GM18505 (cell line): ENCODE measurements at regions not wholly inside any gene's neighbourhood (a gene's known extent, or its start where the extent isn't known, plus 50 kb on each side); places are given as distances from the start of the nearest gene placed in this dataset.

Experiments used
- ATAC-seq: cut with Tn5 transposase; IDR thresholded peaks from one replicate; pipeline ENCODE4 v1.9.1; 2021; ENCODE audit not compliant: unreplicated experiment
- POLR2A ChIP-seq: IDR thresholded peaks from 4 replicates; pipeline ENCODE4 v1.6.1; 2011; ENCODE audit warnings: borderline replicate concordance; ENCODE audit not compliant: insufficient read depth, insufficient read length; ENCODE audit errors: extremely low read depth

- no peak for ATAC-seq
- no peak for TF ChIP-seq POLR2A
These were observed 181.0 kb upstream of the PITX1 start for GRCh38 chr5:135214897-135215616.

GRCh38 chr5:135213466-135214239, 179.6 kb upstream of the PITX1 start:
- ATAC-seq = no peak

DNA sequence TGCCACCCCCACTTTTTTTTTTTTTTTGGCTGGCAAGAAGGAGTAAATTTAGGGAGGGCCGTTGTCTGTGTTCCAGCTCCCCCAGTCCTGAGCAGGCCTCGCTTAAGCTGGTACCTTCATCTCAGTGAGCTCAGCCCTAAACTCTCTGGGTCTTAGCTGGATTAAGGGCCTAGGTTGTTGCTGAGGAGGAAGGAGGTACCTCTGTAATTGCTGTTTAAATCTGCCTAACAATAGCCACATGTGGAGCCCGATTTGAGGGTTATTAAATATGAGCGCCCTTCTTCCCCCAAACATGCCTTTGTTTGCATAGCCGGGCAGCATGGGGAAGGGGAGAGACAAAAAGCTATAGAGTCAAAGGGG, 179.0 kb upstream of the PITX1 start:
- no peak for ATAC-seq
- no peak for TF ChIP-seq POLR2A

More at GRCh38 chr5:135213466-135214239, 179.6 kb upstream of the PITX1 start:
- TF ChIP-seq POLR2A = no peak

- no peak for ATAC-seq
- no peak for TF ChIP-seq POLR2A
These were observed 178.5 kb upstream of the PITX1 start for GRCh38 chr5:135212361-135213026.

DNA sequence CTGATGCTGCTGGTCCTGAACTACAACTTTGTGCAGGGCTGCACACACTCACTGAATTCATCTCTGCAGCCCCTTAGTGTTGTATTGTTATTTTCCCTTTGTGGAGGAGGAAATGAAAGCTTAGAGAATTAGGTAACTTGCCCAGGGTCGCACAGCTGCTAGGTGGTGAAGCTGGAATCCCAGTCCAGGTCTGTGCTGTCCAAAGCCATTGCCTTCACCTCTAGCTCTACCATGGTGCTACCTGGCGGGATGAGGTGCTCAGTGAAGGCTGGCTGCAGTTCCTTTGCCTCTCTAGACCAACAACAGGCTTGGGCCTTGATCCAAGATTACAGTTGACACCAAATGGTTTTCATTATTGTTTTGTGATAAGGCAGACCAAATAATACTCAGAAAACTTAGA, 177.8 kb upstream of the PITX1 start:
- no peak for ATAC-seq
- TF ChIP-seq POLR2A = no peak

- no peak for ATAC-seq
- TF ChIP-seq POLR2A = no peak
These were observed 177.2 kb upstream of the PITX1 start for GRCh38 chr5:135211083-135211790.

DNA sequence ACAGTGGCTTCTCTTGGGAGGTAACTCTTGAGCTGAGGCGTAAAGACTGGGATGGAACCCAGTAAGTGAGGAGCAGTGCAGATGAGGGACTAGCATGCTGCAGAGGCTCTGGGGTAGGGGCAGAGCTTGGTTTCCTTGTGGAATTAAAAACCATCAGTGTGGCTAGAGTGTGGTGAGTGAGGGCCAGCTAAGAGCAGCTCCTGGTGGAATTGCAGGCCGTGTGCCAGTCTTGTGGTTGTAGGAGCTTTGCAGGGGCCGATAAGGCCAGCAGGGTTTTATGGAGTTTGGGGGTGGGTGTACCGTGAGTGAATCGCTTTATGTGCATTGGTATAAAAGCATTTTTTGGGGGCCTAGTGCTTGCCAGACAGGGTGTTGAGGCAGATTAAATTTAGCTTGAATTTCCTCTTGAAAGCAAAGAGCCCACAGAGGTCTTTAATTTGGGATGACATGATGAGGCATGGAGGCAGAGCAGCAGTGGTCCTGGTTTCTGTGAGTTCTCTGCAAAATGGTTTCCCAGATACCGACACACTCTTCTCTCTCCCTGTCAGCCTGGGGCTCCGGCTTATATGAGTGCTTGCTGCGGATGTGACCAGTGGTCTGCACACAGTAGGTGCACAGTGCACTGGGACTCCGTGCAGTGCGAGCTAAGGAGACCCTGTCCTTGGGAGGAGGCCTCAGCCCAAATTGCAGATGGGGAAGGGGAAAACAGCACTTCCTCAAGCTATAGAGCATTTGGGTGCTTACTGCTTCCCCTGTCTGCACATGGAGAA, 176.4 kb upstream of the PITX1 start:
- ATAC-seq = no peak
- TF ChIP-seq POLR2A = no peak

DNA sequence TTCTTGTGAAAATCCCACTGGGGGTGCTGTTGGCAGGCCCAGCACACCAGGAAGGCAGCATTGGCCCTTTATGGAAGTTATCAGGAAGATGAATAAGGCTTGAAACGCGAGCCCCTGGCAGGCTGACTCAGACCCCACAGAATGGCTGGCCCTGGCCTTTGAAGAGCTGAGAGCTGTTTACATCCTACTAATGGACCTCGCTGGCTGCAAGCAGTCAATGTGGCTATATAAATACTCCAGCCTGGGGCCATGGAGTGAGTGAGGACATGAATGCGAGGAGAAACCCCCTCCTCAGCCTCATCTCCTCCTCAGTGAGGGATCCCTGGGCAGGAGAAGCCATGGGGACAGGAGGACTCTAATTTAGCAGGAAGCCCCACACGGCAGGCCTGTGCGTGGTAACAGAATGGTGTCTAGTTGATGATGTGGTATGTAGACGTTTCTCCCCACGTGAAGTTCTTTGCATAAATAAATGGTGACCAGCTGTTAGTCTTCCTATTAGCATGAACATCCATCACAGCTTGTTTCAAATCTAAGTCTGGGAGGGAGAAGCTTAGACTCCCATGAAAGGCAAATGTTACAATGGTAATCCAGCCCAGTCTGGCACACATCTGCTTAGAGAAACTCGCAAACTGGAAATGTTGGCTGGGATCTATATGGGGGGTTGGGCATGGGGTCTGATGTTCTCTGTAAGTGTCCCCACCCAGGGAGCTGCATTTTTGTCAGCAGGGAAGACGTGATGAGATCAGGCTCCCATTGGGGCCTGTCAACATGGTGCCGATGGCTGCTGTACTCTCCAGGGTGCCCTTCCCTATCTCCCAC, 175.1 kb upstream of the PITX1 start:
- no peak for ATAC-seq

GRCh38 chr5:135208555-135208902, 174.5 kb upstream of the PITX1 start:
- no peak for ATAC-seq
- no peak for TF ChIP-seq POLR2A

More for the DNA sequence above, 175.1 kb upstream of the PITX1 start:
- TF ChIP-seq POLR2A = no peak

GRCh38 chr5:135207866-135208265, 173.8 kb upstream of the PITX1 start:
- no peak for ATAC-seq
- TF ChIP-seq POLR2A = no peak

DNA sequence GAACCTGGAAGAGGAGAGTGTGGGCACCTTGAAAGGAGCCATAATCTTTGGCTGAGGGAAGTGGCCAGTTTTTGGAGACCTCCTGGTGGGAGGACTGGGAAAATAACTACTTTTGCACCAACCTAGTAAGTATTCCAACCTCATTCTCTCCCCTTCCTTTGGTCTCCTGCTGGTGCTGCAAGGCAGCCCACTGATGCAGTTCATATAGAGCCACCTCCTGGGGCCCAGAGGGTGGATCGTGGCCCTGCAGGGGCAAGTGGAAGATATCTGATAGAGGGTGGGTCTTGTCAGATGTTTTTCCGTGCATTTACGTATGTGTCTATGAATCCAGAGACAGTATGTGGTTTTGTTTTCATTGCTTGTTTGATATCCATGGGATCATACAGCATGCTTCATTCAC, 172.8 kb upstream of the PITX1 start:
- no peak for TF ChIP-seq POLR2A
- ATAC-seq = no peak

- no peak for TF ChIP-seq POLR2A
- ATAC-seq = no peak
These were observed 171.8 kb upstream of the PITX1 start for GRCh38 chr5:135205632-135206349.

- no peak for TF ChIP-seq POLR2A
- ATAC-seq = no peak
These were observed 170.1 kb upstream of the PITX1 start for GRCh38 chr5:135204151-135204600.
